Breast epithelium (tissue), 3 donors: ENCODE measurements at regions not wholly inside any gene's neighbourhood (a gene's known extent, or its start where the extent isn't known, plus 50 kb on each side); places are given as distances from the start of the nearest gene placed in this dataset.

Experiments
- POLR2A ChIP-seq: fragments of 450-650 bp; IDR thresholded peaks from one replicate; pipeline ENCODE4 v1.6.1; 2016; ENCODE audit warnings: antibody characterized with exemption, mild to moderate bottlenecking, moderate library complexity
- POLR2AphosphoS5 ChIP-seq, 3 donors: sonication (generic); formaldehyde crosslinking; IDR thresholded peaks; one replicate each; pipeline ENCODE4 v1.6.1; 2017; ENCODE audit warnings: antibody characterized with exemption in 3 of 3
- TF ChIP-seq, protein P1 (sequence below), 3 donors: fragments of 450-650 bp; IDR thresholded peaks; one replicate each; pipeline ENCODE4 v1.5.1; 2016 to 2017; ENCODE audit warnings: antibody characterized with exemption in 3 of 3, mild to moderate bottlenecking in 3 of 3, moderate library complexity in 3 of 3

DNA sequence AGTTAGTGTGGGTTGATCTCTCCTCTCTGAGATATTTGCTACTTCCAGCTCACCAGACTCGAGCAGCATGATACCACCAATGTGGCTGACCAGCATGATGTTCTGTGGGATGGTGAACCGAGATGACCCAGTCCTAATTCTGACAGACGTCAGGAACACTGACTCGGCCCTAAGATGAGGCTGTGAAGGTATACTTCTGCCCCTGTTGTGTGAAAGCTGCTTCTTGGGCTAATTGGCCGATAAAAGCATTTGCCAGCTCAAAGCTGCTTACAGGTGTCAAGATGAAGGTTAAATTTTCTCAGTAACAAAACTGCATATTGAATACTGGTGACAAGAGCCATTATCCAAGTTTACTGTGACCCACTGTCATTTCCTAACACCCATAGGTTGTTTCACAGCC, 151.4 kb downstream of the BRD1 start:
- TF ChIP-seq, protein P1, sequence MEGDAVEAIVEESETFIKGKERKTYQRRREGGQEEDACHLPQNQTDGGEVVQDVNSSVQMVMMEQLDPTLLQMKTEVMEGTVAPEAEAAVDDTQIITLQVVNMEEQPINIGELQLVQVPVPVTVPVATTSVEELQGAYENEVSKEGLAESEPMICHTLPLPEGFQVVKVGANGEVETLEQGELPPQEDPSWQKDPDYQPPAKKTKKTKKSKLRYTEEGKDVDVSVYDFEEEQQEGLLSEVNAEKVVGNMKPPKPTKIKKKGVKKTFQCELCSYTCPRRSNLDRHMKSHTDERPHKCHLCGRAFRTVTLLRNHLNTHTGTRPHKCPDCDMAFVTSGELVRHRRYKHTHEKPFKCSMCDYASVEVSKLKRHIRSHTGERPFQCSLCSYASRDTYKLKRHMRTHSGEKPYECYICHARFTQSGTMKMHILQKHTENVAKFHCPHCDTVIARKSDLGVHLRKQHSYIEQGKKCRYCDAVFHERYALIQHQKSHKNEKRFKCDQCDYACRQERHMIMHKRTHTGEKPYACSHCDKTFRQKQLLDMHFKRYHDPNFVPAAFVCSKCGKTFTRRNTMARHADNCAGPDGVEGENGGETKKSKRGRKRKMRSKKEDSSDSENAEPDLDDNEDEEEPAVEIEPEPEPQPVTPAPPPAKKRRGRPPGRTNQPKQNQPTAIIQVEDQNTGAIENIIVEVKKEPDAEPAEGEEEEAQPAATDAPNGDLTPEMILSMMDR (IDR thresholded peaks at IDR 0.05): no peak
- TF ChIP-seq POLR2AphosphoS5 (IDR thresholded peaks at IDR 0.05) (no peak), POLR2A (no peak)
